Mucosa of descending colon (tissue), 3 donors: ENCODE measurements at regions not wholly inside any gene's neighbourhood (a gene's known extent, or its start where the extent isn't known, plus 50 kb on each side); places are given as distances from the start of the nearest gene placed in this dataset.
A peak's percentile ranks its signal among the peaks of the same experiment; 100 is the strongest.

Experiments used
- ATAC-seq: fragments of 200-7000 bp; cut with Tn5 transposase; one replicate; pipeline ENCODE4 v1.9.1; 2020; ENCODE audit warnings: mild to moderate bottlenecking, moderate library complexity
- DNase-seq, 3 donors: peaks; one replicate each; pipeline ENCODE4 v3.0.0-alpha.2; 2020
- H3K36me3 ChIP-seq: fragments of 200-600 bp; one replicate; pipeline ENCODE4 v1.8.0; 2021; ENCODE audit warnings: low read depth, mild to moderate bottlenecking
- H3K4me1 ChIP-seq: fragments of 200-600 bp; one replicate; pipeline ENCODE4 v1.8.0; 2021; ENCODE audit warnings: low read depth, mild to moderate bottlenecking
- H3K4me3 ChIP-seq: fragments of 200-600 bp; one replicate; pipeline ENCODE4 v1.8.0; 2021; ENCODE audit warnings: mild to moderate bottlenecking
- H3K9me3 ChIP-seq: fragments of 200-600 bp; one replicate; pipeline ENCODE4 v1.8.0; 2021; ENCODE audit warnings: mild to moderate bottlenecking
- CTCF ChIP-seq: fragments of 200-600 bp; IDR thresholded peaks from one replicate; pipeline ENCODE4 v1.8.0; 2022; ENCODE audit warnings: antibody characterized with exemption, mild to moderate bottlenecking
- intact Hi-C, 2 donors: fragments of 100-400 bp; cut with DNase I in 1 of 2; cut with micrococcal nuclease in 1 of 2; formaldehyde crosslinking; loops; one replicate each; pipeline versions ENCODE4 v1.11.0 to v1.11.1; 2022; cut with DNase I, micrococcal nuclease
- donor health status: DM: no; HTN: no; CAD: no; lungs with moderate emphysema.
- donor health status: DM: no; HTN: no; CAD: no.
- donor health status: DM: no; HTN: yes; CAD: no.

GRCh38 chr2:6617794-6618193, 247.9 kb downstream of the CMPK2 start:
- Histone ChIP-seq H3K4me3 (no peak overlapping the region), H3K36me3 (no peaks in the 10 kb centered on the region), H3K9me3 (peaks cover under 1% of the 10 kb centered on the region), H3K4me1 (no peaks in the 10 kb centered on the region)
- intact Hi-C loops: no loop called here
- TF ChIP-seq CTCF: no peak
- DNase-seq: no peak
- no peak for ATAC-seq

GRCh38 chr2:6618201-6618600, 247.5 kb downstream of the CMPK2 start:
- DNase-seq: no peak
- ATAC-seq: no peak
- Histone ChIP-seq H3K4me1 (no peaks in the 10 kb centered on the region), H3K4me3 (no peak overlapping the region), H3K36me3 (no peaks in the 10 kb centered on the region), H3K9me3 (no peaks in the 10 kb centered on the region)
- TF ChIP-seq CTCF: no peak
- intact Hi-C loops: no loop called here

GRCh38 chr2:6623746-6624145, 242.0 kb downstream of the CMPK2 start:
- Histone ChIP-seq H3K4me3 (no peak overlapping the region), H3K36me3 (no peaks in the 10 kb centered on the region), H3K9me3 (no peaks in the 10 kb centered on the region), H3K4me1 (no peaks in the 10 kb centered on the region)
- TF ChIP-seq CTCF: no peak
- ATAC-seq (no peak), DNase-seq (no peak)
- intact Hi-C loops: no loop called here

- intact Hi-C loops: no loop called here
- Histone ChIP-seq H3K36me3 (no peaks in the 10 kb centered on the region), H3K4me1 (no peaks in the 10 kb centered on the region), H3K9me3 (no peaks in the 10 kb centered on the region), H3K4me3 (no peak overlapping the region)
- ATAC-seq: no peak
- TF ChIP-seq CTCF: no peak
- DNase-seq: peak in 1 of 3 donors; percentile 2
These were observed 239.2 kb downstream of the CMPK2 start for GRCh38 chr2:6626401-6627012.

- no peaks in the 10 kb centered on the region for H3K36me3 ChIP-seq
- no peak overlapping the region for H3K4me3 ChIP-seq
- DNase-seq (no peak), ATAC-seq (no peak)
- H3K9me3 ChIP-seq: no peaks in the 10 kb centered on the region
- TF ChIP-seq CTCF: no peak
- intact Hi-C loops: no loop called here
- no peaks in the 10 kb centered on the region for H3K4me1 ChIP-seq
These were observed 238.4 kb downstream of the CMPK2 start for GRCh38 chr2:6627316-6627715.

GRCh38 chr2:6630209-6630608, 235.5 kb downstream of the CMPK2 start:
- no peak overlapping the region for H3K4me3 ChIP-seq
- ATAC-seq: no peak
- no peaks in the 10 kb centered on the region for H3K9me3 ChIP-seq
- no peaks in the 10 kb centered on the region for H3K36me3 ChIP-seq
- TF ChIP-seq CTCF: no peak
- DNase-seq: no peak
- H3K4me1 ChIP-seq: no peaks in the 10 kb centered on the region
- intact Hi-C loops: no loop called here
